ENCODE measurements at regions not wholly inside any gene's neighbourhood (a gene's known extent, or its start where the extent isn't known, plus 50 kb on each side); places are given as distances from the start of the nearest gene placed in this dataset.

DNA sequence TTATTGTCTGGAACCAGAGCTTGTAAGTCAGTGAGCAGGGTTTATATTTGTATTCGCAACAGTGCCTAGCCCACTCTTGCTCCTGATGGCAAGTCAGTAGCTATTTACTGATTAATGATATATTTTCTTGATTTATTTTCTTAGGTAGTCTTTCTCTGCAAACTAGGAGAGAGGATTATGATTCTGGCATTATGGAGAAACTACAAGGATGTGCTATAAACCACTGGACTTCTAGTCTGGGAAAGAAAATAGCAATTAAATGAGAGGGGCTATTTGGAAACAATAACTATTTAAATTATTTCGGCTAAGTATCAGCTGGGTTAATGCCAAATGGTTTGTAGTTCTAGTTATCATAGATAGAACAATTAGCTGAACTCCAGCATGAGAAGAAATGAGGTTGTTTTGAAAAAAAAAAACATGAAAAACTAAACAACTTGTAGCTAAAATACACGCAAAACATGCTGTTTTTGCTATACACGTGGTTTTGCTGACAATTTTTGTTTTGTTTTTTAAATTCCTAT, 304.9 kb upstream of the TCF21 start:
- DNase-seq: no peak

DNA sequence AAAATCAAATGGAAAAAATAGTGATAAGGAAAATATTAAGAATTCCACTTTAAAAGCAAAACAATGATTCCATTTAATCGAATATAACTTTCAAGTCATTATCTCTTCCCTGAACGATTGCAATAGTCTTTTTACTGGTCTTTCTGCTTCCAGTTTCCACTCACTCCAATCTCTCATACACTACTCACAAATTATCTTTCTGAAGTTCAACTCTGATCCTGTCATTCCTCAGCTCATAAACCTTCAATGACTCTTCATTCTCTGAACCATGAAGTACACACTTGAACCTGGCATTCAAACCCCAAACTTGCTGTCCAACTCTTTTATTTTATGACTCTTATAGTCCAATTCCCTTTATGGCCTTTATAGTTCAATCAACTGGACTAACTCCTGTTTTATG, 304.1 kb upstream of the TCF21 start:
- no peak for DNase-seq

DNA sequence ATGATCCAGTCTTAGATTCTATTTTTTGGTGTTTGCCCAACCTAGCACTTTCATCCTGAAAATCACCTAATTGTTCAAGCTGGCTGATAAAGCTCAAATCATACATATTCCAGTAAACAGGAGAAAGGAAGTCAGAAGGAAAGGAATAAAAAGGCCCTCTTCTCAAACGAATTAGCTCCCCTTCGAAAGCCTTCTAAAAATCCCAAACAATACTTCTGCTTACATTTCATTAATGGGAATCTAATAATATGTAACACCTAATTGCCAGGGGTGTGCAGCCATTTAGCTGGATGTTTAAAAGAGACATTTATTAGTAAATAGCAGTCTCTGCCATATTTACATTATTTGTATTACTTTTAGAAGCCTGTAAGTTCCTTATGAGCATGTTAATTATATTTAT, 302.9 kb upstream of the TCF21 start:
- DNase-seq: no peak

DNA sequence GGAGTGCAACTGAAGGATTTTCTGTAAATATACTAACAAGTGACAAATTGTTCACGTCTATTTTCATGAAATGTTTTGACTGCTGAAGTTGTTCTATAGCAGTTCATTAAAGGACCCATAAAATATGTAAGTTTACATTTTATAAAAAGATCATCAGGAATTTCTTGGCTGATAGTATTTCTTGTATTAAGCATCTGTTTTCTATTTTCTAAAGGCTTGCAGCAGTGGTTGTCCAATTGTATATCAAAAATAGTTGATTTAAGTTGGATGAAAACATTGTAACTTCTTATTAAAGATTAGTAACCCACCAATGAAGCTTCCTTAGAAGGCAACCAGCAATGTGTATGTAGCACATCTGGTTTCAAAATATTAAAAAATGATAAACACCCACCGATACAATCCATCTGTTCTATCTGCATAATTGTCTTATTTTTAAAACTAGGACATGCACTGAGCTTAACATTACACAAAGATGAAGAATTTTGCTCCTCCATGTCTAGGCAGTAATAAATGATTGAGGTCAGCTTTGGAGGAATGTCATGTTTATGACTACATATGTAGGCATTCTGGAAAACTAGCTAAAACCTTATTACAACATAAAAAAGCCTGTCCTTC, 301.3 kb upstream of the TCF21 start:
- DNase-seq: no peak

DNA sequence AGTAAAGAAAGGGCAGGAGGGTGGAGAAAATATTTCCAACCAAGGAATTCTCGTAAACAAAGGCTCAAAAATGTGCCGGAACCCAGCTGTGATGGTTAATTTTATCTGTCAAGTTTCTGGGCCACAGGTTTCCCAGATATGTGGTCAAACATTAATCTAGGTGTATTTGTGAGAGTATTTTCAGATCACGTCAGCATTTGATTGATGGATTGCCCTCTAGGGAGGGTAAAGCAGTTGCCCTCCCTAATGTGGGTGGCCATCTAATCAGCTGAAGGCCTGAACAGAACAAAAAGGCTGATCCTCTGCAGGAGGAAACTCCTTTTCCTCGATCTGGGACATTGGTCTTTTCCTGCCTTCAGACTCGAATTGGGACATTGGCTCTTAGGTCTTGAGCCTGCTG, 298.7 kb upstream of the TCF21 start:
- no peak for DNase-seq

DNA sequence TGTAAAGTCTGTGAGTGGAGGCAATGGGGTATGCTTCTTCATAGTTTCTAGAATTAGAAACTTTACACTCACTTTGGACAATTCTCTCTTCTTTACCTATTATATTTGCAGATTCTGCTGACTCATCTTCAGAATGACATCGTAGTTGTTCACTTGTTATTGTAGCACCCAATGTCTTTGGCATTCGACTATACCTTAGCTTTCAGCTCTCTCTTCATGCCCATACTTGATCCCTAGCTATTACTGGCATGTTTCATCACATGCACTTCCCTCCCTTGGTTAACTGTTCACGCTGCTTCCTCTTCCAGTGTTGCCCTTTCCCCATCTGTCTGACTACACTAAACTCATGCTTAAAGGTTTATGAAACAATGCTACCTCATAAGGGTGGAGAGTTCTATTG, 298.1 kb upstream of the TCF21 start:
- DNase-seq: peak in 2 of 4 experiments; percentile 4 to 14

DNA sequence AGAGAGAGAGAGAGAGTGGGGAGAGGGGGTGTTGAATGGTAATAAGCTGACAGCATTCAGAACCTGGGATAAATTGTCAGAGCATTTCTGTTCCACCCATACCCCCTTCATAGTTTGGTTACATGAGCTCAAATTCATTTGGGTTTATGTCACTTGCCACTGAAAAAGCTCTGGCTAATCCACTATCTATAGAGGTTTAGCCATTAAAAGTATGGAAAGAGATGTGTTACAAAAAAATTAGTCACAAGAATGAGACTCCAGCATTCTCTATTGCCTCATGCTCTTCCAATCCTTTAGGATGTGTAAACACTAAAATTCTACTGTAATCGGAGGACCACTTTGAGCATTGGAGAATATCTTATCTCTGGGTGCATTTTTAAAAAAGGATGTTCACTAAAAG, 297.6 kb upstream of the TCF21 start:
- DNase-seq: no peak

DNA sequence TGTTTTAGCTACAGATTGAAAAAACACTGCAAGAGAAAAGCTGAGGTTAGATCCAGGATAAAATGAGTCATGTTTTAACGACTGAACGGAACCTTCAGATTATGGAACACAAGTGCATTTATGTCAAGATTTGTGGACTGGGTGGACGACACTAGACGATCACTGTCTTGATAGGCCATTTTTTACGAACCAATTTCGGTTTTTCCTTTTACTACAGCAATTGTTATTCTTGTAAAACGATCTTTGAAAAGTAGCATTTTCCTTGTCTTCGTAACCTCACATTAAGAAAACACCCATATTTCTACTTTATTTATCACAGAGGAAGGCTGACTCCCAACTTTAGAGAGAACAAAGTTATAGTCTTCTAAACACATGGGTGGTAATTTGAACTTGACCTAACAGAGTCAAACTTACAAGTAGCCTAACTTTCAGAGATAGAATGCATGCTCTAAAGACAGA, 294.2 kb upstream of the TCF21 start:
- no peak for DNase-seq

DNA sequence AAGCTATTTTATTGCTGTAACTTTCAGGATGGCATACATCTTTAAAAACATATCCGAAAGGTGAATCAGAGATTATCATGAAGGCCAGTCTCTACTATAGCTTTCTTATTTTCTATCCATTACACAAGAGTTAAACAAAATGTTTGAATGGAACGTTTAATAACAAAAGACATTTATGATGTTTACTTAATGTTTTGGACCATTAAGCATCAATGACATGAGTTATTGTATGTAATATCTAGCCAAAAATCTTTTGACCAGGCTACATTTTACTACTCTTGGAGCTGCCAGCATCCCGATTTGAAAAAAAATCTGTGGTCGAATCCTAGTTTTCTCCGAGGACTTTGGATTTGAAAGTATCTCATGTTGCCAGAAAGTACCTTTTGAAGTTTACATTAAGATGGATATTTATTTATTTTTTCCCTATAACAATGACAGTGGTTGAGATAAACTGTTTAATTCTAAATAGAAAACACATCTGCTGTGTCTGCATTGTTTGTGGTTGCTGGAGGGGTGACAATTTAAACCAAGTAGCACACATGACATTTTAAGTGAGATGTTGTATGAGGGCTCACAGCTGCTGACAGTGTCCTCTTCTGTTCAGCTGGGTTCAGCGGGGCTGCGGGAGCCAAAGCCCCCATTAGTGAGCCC, 293.7 kb upstream of the TCF21 start:
- DNase-seq: no peak

DNA sequence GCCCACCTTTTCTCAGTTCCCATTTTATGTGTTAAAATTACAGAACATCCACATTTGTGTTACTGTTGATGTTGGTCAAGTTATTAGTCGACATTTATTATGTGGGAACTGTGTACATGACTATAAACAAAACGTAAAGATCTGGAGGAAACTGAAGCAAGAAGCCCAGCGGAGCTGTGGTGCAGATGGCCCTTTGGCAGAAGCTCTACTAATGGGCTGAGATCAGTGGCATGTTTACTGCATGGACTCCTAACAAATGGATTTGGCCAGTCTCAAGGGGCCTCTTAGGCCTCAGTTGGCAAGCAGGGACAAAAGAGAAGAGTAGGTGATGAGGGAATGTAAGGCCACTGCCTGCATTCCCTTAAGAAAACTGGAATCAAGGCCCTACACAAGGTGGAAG, 282.1 kb upstream of the TCF21 start:
- no peak for DNase-seq

DNA sequence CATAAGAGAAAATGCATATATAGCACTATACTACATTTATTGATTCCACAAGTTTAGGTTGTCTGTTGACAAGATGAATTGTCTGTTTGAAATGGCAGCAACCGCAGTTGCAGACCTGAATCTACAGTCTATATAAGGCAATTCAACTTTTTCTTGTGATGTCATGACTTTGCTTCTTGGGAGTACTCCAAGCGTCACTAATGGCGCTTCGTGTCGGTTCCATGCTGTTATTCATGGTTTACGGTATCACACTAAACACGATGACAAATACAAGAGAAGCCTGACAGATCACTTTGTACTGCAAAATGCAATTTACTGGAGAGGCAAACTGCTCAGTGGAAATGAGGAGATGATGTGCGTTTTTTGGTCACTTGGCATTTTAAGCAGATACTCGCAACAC, 280.3 kb upstream of the TCF21 start:
- DNase-seq: no peak

DNA sequence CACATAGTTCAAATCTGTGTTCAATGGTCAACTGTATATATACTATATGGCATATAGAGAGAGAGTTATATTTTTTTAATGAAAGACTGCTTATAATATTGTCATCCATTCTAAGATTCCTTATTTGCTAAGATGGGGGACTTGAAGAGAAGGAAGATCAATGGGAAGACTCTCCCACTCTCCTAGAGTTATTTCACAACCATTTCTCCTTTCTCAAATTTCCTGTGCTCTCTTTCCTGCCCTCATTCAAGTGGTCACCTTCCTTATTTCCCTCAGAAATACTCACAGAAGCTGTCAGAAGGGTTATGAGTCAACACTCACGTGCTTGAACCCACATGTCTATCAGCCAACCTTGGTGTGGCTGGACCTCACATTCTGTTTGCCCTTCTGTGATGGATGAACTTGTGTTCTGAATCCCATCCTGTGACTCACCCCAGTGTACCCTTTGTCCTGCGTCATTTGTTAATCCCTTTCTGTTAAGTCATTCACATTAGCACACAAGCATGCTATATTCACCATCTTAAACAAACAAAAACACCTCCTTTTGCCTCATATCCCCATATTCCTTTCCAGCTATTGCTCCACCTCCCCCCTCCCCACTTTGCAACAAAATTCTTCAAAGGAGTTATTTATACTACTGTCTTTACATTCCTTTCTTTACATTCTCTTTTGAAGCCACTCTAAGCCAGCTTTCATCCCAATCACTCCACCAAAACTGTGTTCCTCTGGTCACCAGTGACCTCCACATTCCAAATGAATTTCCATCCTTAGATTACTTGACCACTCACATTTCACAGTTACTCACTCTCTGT, 279.3 kb upstream of the TCF21 start:
- DNase-seq: peak in 2 of 4 experiments; percentile 3 to 11

DNA sequence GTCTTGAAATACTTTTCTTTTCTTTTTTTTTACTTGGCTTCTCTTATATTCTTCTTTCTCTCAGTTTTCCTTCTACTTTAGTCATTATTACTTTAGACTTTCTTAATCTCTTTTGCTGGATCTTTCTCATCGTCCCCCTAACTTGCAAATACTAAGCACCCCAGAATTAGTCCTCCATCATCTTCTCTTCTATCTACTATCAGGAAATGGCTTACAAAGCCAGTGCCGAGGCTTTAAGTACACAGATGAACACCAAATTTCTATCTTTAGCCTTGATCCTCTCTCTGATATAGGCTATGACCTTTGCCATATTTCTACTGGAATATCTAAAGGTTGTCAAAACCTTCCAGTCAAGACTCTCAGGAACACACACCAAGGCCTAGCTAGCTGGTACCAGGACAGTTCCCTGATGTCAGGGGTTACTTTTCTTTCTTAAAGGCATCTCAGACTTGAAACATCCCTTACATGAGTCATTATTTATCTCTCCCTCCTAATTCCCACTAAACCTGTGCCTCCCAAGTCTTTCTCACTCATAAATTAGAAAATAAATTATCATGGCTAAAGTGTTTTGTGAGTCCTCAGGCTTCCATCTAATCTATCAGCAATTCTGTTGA, 278.6 kb upstream of the TCF21 start:
- no peak for DNase-seq

DNA sequence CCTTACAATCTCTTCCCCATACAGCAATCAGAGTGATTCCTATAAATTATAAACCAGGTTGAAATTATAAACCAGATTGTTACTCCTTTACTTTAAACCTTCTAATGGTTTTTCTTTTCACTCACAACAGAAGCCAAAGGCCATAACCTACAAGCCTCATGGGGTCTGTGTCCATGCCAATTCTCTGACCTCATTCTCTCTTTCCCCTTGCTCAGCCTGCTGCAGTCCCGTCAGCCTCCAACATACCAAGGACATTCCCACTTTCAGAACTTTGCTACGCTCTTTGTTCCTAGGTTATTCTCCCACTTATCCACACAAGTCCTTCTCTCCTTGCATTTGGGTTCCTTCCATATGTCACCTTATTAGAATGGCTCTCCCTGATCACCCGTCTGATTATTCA, 277.9 kb upstream of the TCF21 start:
- DNase-seq: no peak

DNA sequence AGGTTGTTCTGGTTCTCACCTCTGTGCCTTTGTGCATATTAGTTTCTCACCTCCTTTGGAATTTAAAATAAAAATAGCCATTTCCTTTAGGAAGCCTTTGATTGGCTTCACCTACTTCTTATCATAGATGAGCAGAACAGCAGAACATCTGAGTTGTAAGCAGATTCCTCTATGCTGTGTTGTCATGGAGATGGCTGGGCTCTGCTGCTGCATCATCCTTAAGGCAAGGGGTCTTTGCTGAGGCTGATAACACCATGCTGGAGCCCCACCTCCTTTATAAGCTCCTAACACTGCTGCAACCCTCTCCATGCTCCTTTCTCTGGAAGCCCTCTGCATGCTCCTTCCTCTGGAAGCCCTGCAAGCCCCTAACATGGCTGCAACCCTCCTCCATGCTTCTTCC, 276.5 kb upstream of the TCF21 start:
- no peak for DNase-seq

DNA sequence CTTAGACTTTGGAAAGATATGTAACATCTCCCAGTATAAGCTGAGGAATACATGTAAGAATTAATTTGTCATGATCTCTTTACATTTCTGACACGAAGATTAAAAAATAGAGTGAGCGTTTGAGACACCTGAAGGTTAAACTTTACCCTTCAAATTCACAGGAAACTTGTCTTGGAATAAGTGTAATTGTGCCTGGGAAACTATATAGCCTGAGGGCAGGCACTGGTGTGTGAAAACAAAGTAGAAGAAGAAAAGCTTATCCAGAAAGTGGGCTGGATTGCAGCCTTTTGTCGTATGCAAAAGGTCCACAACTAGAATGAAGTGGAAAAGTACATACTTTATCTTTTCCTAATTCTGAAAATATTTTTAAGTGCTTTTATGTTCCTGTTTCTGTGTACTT, 275.7 kb upstream of the TCF21 start:
- DNase-seq: no peak

DNA sequence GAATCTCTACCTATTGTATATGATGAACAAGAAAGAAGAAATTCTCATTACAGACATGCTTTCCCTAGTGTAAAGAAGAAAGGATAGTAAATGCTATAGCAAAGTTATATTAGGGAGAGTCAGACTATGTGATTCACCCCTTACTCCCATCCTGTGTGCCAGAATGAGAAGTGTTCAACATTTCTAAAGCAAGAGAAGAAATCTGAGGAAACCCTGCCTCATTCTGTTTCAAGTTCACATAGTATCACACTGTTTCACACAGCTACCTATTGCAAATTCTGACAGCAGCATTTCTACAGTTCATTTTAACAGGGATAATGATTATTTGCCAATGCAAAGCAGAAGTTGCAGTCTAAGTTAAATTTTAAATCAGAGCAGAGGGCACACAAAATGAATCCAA, 267.2 kb upstream of the TCF21 start:
- DNase-seq: no peak

DNA sequence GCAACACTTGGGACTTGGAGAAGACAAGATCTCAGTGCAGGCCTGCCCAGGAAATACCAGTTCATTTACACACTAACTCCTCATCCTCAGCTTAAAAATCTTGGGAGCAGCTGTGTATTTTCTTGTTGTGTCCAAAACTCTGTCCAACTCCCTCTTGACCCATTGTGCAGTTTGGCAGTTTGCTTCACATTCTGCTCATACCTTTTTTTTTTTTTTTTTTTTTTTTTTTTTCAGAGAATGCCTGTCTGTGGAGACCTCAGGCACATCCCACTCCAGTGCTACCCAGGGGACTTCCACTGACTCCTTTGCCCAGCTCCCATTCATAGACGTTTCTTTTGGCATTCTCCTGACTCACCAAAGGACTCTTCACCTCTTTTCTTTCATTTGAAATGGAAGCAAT, 265.8 kb upstream of the TCF21 start:
- no peak for DNase-seq

DNA sequence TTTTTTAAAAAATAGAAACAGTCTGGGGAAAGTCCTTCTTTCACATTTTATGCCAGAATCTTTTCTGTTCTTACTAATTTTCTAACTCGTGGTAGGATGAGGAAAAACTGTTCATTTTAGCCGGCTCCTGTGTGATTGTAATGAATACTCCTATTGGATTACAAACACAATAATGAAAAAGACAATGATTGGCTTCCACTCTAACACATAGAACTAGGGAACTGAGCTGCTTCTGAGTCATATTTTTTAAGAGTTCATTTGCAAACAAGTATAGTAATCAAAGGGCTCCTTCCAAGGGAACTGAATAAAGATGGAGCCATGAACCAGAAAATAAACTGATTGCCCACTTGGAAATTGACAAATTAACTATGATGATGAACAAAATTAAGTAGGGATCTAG, 265.3 kb upstream of the TCF21 start:
- DNase-seq: no peak

DNA sequence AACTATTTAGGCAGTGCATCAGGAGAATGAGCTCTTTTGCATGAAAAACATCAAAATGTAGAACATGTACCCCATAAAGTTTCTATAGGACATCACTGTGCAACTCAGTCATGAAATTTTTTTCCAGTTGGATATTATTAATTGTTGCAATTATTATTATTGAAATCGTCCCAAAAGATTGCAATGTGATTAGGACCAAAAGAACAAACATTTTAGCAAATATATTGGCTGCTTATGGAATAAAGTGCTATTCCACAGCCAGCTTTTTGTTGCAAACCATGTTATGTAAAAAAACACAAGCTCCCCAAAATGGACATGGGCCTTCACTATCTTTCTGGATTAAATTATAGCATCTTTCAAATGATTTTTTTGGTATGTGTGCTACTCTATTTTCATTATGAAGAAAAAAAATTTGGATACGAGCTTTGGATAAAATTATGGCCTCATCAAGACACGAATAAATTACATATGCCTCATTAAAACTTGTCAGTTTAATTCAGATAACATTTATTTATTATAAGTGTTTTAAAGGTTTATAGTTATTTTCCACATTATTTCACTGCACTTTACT, 262.7 kb upstream of the TCF21 start:
- DNase-seq: no peak

DNA sequence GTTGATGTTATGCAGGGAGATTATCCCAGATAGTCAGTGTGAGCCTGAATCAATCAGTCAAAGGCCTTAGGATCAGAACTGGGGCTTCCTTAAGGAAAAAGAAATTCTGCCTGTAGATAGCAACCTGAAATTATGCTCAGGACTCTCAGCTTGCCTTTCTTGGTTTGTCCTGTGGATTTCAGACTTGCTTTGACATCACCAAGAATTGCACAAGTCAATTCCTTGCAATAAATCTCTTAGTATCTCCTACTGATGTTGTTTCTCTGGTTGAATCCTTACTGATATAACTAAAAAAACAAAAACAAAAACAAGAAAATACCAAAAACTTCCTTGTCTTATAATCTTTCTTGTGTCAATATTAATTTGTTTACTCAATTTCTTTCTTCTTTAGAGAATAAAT, 258.9 kb upstream of the TCF21 start:
- no peak for DNase-seq

DNA sequence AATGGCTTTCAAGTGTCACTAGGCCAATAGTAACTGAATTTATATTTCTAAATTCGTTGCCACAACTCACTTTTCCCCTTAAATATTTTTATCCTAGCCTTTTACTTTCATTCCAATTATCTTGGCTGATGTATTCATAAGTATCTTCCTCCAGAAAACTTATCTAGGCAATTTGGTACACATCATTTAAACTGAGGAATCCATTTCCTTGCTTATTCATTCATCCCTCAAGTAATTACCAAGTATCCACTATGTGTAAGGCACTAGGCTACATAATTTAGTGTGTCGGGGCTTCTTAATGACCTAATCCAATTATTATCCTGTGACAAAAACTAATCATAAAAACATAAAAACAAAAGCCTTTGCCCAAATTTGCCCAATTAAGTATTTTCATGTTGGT, 258.3 kb upstream of the TCF21 start:
- no peak for DNase-seq

DNA sequence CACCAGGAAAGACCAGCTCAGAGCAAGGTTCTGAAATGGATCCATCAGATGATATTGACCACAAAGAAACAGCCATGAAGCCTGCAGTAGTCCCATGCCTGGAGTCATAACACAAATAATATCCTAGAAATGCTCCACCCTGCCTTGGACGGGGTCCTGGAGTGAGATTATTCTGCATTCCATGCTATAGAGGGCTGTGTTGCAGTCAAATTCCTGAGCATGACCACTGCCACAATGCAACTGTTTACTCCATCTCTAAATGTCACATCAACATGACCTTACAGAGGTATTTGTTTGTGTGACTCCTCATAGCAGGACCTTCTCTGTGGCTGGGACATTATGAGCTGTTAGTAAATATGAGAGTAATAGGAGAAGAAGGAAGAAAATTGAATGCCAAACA, 257.5 kb upstream of the TCF21 start:
- no peak for DNase-seq
